ENCODE measurements at regions not wholly inside any gene's neighbourhood (a gene's known extent, or its start where the extent isn't known, plus 50 kb on each side); places are given as distances from the start of the nearest gene placed in this dataset.

DNA sequence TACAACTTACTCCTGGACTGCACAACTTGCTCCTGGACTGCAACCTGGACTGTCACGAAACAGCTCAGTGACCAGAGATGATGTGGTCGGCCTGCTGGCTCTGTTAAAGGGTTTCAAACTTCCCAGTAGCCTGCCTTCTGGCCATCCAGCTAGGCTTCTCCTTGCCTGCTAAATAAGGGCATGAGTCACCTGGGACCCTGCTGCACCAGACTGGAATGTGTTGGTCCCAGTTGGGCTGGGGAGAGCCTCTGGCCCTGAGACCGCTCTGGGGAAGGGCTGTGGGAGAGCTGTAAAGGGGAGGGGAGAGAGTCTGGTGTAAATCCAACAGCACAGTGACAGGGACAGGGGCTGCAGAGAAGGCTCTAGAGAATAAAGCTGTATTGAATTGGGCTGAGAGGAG, 165.8 kb downstream of the VSIG4 start:
- Histone ChIP-seq H3K4me3 (ENCODE audit: low read depth, low read length) (no peak overlapping the region), H3K36me3 (ENCODE audit: control insufficient read depth in 2 of 2, insufficient read depth in 1 of 2, low read length in 2 of 2) (no peaks in the 10 kb centered on the region), H3K4me1 (ENCODE audit: control insufficient read depth, insufficient read depth, low read length) (no peaks in the 10 kb centered on the region), H3K9me3 (ENCODE audit: control insufficient read depth, insufficient read depth, low read depth, low read length) (no peaks in the 10 kb centered on the region; the same call in 1 of the 2 replicates), H3K27ac (ENCODE audit: extremely low read depth, low read depth, low read length) (no peak overlapping the region)
- ChIA-PET POLR2A (no interaction called here), CTCF (no interaction called here)
- TF ChIP-seq ZNF610 (tag by site-specific recombination; IDR thresholded peaks at IDR 0.05; ENCODE audit: borderline replicate concordance): no peak
- TF ChIP-seq, protein P1, sequence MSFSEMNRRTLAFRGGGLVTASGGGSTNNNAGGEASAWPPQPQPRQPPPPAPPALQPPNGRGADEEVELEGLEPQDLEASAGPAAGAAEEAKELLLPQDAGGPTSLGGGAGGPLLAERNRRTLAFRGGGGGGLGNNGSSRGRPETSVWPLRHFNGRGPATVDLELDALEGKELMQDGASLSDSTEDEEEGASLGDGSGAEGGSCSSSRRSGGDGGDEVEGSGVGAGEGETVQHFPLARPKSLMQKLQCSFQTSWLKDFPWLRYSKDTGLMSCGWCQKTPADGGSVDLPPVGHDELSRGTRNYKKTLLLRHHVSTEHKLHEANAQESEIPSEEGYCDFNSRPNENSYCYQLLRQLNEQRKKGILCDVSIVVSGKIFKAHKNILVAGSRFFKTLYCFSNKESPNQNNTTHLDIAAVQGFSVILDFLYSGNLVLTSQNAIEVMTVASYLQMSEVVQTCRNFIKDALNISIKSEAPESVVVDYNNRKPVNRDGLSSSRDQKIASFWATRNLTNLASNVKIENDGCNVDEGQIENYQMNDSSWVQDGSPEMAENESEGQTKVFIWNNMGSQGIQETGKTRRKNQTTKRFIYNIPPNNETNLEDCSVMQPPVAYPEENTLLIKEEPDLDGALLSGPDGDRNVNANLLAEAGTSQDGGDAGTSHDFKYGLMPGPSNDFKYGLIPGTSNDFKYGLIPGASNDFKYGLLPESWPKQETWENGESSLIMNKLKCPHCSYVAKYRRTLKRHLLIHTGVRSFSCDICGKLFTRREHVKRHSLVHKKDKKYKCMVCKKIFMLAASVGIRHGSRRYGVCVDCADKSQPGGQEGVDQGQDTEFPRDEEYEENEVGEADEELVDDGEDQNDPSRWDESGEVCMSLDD (tag by site-specific recombination; IDR thresholded peaks at IDR 0.05): no peak
- no peak for TF ChIP-seq KLF16 (tag by site-specific recombination; IDR thresholded peaks at IDR 0.05)
- no peak for TF ChIP-seq ZNF324 (tag by site-specific recombination; IDR thresholded peaks at IDR 0.05)
- TF ChIP-seq, protein P2, sequence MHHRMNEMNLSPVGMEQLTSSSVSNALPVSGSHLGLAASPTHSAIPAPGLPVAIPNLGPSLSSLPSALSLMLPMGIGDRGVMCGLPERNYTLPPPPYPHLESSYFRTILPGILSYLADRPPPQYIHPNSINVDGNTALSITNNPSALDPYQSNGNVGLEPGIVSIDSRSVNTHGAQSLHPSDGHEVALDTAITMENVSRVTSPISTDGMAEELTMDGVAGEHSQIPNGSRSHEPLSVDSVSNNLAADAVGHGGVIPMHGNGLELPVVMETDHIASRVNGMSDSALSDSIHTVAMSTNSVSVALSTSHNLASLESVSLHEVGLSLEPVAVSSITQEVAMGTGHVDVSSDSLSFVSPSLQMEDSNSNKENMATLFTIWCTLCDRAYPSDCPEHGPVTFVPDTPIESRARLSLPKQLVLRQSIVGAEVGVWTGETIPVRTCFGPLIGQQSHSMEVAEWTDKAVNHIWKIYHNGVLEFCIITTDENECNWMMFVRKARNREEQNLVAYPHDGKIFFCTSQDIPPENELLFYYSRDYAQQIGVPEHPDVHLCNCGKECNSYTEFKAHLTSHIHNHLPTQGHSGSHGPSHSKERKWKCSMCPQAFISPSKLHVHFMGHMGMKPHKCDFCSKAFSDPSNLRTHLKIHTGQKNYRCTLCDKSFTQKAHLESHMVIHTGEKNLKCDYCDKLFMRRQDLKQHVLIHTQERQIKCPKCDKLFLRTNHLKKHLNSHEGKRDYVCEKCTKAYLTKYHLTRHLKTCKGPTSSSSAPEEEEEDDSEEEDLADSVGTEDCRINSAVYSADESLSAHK (tag by site-specific recombination; IDR thresholded peaks at IDR 0.05): no peak
- TF ChIP-seq SP3 (tag by site-specific recombination; IDR thresholded peaks at IDR 0.05): no peak
- TF ChIP-seq YY2 (tag by site-specific recombination; IDR thresholded peaks at IDR 0.05): no peak
- TF ChIP-seq, protein P3, sequence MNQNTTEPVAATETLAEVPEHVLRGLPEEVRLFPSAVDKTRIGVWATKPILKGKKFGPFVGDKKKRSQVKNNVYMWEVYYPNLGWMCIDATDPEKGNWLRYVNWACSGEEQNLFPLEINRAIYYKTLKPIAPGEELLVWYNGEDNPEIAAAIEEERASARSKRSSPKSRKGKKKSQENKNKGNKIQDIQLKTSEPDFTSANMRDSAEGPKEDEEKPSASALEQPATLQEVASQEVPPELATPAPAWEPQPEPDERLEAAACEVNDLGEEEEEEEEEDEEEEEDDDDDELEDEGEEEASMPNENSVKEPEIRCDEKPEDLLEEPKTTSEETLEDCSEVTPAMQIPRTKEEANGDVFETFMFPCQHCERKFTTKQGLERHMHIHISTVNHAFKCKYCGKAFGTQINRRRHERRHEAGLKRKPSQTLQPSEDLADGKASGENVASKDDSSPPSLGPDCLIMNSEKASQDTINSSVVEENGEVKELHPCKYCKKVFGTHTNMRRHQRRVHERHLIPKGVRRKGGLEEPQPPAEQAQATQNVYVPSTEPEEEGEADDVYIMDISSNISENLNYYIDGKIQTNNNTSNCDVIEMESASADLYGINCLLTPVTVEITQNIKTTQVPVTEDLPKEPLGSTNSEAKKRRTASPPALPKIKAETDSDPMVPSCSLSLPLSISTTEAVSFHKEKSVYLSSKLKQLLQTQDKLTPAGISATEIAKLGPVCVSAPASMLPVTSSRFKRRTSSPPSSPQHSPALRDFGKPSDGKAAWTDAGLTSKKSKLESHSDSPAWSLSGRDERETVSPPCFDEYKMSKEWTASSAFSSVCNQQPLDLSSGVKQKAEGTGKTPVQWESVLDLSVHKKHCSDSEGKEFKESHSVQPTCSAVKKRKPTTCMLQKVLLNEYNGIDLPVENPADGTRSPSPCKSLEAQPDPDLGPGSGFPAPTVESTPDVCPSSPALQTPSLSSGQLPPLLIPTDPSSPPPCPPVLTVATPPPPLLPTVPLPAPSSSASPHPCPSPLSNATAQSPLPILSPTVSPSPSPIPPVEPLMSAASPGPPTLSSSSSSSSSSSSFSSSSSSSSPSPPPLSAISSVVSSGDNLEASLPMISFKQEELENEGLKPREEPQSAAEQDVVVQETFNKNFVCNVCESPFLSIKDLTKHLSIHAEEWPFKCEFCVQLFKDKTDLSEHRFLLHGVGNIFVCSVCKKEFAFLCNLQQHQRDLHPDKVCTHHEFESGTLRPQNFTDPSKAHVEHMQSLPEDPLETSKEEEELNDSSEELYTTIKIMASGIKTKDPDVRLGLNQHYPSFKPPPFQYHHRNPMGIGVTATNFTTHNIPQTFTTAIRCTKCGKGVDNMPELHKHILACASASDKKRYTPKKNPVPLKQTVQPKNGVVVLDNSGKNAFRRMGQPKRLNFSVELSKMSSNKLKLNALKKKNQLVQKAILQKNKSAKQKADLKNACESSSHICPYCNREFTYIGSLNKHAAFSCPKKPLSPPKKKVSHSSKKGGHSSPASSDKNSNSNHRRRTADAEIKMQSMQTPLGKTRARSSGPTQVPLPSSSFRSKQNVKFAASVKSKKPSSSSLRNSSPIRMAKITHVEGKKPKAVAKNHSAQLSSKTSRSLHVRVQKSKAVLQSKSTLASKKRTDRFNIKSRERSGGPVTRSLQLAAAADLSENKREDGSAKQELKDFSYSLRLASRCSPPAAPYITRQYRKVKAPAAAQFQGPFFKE (tag by site-specific recombination; IDR thresholded peaks at IDR 0.05; ENCODE audit: borderline replicate concordance): no peak
- no peak for TF ChIP-seq ZNF830 (tag by site-specific recombination; IDR thresholded peaks at IDR 0.05; ENCODE audit: low read depth)

DNA sequence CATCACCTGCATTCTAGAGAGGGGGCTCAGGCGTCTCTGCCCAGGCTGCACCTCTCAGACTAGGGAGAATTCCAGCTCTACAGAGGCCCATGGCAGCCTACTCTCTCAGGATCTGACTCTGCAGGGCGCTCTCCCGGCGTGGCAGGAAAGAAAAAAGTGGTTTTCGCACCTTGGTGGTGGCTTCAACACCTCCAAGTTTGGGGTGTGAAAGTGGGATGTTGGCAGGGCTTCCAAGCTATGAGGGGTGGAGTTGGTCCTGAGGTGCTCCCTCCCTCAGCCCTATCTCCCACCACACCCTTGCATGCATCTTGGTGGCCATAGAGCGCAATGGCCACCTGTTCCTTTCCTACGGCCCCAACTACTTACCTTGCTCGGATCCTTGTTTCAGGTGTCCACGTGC, 166.5 kb downstream of the VSIG4 start:
- no peak for TF ChIP-seq ZNF785 (tag by site-specific recombination; IDR thresholded peaks at IDR 0.05)
- TF ChIP-seq SCRT1 (tag by site-specific recombination; IDR thresholded peaks at IDR 0.05; ENCODE audit: borderline replicate concordance): no peak
- TF ChIP-seq, protein P4, sequence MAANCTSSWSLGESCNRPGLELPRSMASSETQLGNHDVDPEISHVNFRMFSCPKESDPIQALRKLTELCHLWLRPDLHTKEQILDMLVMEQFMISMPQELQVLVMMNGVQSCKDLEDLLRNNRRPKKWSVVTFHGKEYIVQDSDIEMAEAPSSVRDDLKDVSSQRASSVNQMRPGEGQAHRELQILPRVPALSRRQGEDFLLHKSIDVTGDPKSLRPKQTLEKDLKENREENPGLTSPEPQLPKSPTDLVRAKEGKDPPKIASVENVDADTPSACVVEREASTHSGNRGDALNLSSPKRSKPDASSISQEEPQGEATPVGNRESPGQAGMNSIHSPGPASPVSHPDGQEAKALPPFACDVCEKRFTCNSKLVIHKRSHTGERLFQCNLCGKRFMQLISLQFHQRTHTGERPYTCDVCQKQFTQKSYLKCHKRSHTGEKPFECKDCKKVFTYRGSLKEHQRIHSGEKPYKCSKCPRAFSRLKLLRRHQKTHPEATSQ (tag by site-specific recombination; IDR thresholded peaks at IDR 0.05): no peak
- no peak for TF ChIP-seq ZNF133 (tag by site-specific recombination; IDR thresholded peaks at IDR 0.05)
- TF ChIP-seq, protein P5, sequence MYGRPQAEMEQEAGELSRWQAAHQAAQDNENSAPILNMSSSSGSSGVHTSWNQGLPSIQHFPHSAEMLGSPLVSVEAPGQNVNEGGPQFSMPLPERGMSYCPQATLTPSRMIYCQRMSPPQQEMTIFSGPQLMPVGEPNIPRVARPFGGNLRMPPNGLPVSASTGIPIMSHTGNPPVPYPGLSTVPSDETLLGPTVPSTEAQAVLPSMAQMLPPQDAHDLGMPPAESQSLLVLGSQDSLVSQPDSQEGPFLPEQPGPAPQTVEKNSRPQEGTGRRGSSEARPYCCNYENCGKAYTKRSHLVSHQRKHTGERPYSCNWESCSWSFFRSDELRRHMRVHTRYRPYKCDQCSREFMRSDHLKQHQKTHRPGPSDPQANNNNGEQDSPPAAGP (tag by site-specific recombination; IDR thresholded peaks at IDR 0.05): no peak
- TF ChIP-seq, protein P1 (tag by site-specific recombination; IDR thresholded peaks at IDR 0.05): no peak
- ChIA-PET POLR2A (no interaction called here), CTCF (no interaction called here)
- Histone ChIP-seq H3K27ac (ENCODE audit: extremely low read depth, low read depth, low read length) (no peak overlapping the region), H3K9me3 (ENCODE audit: control insufficient read depth, insufficient read depth, low read depth, low read length) (no peaks in the 10 kb centered on the region; the same call in 1 of the 2 replicates), H3K36me3 (ENCODE audit: control insufficient read depth in 2 of 2, insufficient read depth in 1 of 2, low read length in 2 of 2) (no peaks in the 10 kb centered on the region), H3K4me1 (ENCODE audit: control insufficient read depth, insufficient read depth, low read length) (no peaks in the 10 kb centered on the region), H3K4me3 (ENCODE audit: low read depth, low read length) (no peak overlapping the region)
